OCI-LY1 (cell line): ENCODE measurements at regions not wholly inside any gene's neighbourhood (a gene's known extent, or its start where the extent isn't known, plus 50 kb on each side); places are given as distances from the start of the nearest gene placed in this dataset.

Source experiments
- H2AFZ ChIP-seq: fragments of 200-600 bp; sonication (generic), shearing (Covaris generic); 2 replicates; pipeline ENCODE4 v1.6.0; 2014; ENCODE audit warnings: antibody characterized with exemption, mild to moderate bottlenecking, low read length
- H3F3A ChIP-seq: fragments of 200-600 bp; sonication (generic), shearing (Covaris generic); 2 replicates; pipeline ENCODE4 v1.6.0; 2014; ENCODE audit warnings: mild to moderate bottlenecking, antibody characterized with exemption, low read length, moderate library complexity; ENCODE audit not compliant: insufficient read depth
- H3K27ac ChIP-seq: fragments of 200-600 bp; sonication (generic); 2 replicates; pipeline ENCODE4 v1.5.1; 2014; ENCODE audit warnings: low read length, mixed run types, mild to moderate bottlenecking, low read depth; ENCODE audit not compliant: poor library complexity, severe bottlenecking
- H3K27me3 ChIP-seq: fragments of 200-600 bp; sonication (generic); 2 replicates; pipeline ENCODE4 v1.6.0; 2014; ENCODE audit warnings: antibody characterized with exemption, mild to moderate bottlenecking, low read length, moderate library complexity; ENCODE audit not compliant: insufficient read depth
- H3K36me3 ChIP-seq: fragments of 200-600 bp; sonication (generic); 2 replicates; pipeline ENCODE4 v1.6.1; 2014; ENCODE audit warnings: mild to moderate bottlenecking, antibody characterized with exemption, low read length, moderate library complexity, mixed read lengths; ENCODE audit not compliant: insufficient read depth
- H3K4me1 ChIP-seq: fragments of 200-600 bp; sonication (generic); 2 replicates; pipeline ENCODE4 v1.5.1; 2014; ENCODE audit warnings: mild to moderate bottlenecking, low read length, moderate library complexity; ENCODE audit not compliant: insufficient read depth, severe bottlenecking
- H3K4me2 ChIP-seq: fragments of 200-600 bp; sonication (generic), shearing (Covaris generic); 2 replicates; pipeline ENCODE4 v1.6.1; 2014; ENCODE audit warnings: low read length
- H3K4me3 ChIP-seq: fragments of 200-600 bp; sonication (generic); 2 replicates; pipeline ENCODE4 v1.5.1; 2014; ENCODE audit warnings: low read length, low read depth, mild to moderate bottlenecking, mixed read lengths; ENCODE audit not compliant: poor library complexity, severe bottlenecking
- H3K79me2 ChIP-seq: fragments of 200-600 bp; shearing (Covaris generic); 2 replicates; pipeline ENCODE4 v1.6.1; 2016; ENCODE audit warnings: mixed run types, low read length, mixed read lengths; ENCODE audit not compliant: insufficient read depth
- H3K9ac ChIP-seq: fragments of 200-600 bp; sonication (generic), shearing (Covaris generic); 2 replicates; pipeline ENCODE4 v1.6.1; 2014; ENCODE audit warnings: mild to moderate bottlenecking, low read length, mixed read lengths
- H3K9me2 ChIP-seq: fragments of 200-600 bp; sonication (generic), shearing (Covaris generic); 2 replicates; pipeline ENCODE4 v1.6.1; 2014; ENCODE audit warnings: low read depth, mild to moderate bottlenecking, low read length, mixed read lengths
- H3K9me3 ChIP-seq: fragments of 200-600 bp; shearing (Covaris generic); 2 replicates; pipeline ENCODE4 v1.6.1; 2014; ENCODE audit warnings: low read length, mixed read lengths
- H4K20me1 ChIP-seq: fragments of 200-600 bp; sonication (generic), shearing (Covaris generic); 2 replicates; pipeline ENCODE4 v1.6.0; 2016; ENCODE audit warnings: mild to moderate bottlenecking, low read length; ENCODE audit not compliant: insufficient read depth
- CTCF ChIP-seq: fragments of 200-600 bp; sonication (generic), shearing (Covaris generic); IDR thresholded peaks from 2 replicates; pipeline ENCODE4 v1.5.1; 2017; ENCODE audit warnings: mild to moderate bottlenecking, antibody characterized with exemption, low read length, moderate library complexity, mixed read lengths
- EZH2 ChIP-seq: fragments of 200-600 bp; sonication (generic), shearing (Covaris generic); IDR thresholded peaks from 2 replicates; pipeline ENCODE4 v1.8.0; 2017; ENCODE audit warnings: borderline replicate concordance, mixed run types, mild to moderate bottlenecking, antibody characterized with exemption, low read length, moderate library complexity, mixed read lengths

- no peaks in the 10 kb centered on the region for H3K4me1 ChIP-seq
- H4K20me1 ChIP-seq, result no peaks in the 10 kb centered on the region
- H3K9me2 ChIP-seq, result no peaks in the 10 kb centered on the region
- H3K27me3 ChIP-seq, result peaks cover 10% of the 10 kb centered on the region; the same call in 1 of the 2 replicates
- H2AFZ ChIP-seq, result no peak overlapping the region
- H3K36me3 ChIP-seq, result no peaks in the 10 kb centered on the region
- H3K9me3 ChIP-seq, result no peaks in the 10 kb centered on the region
- no peak overlapping the region for H3K27ac ChIP-seq
- H3K9ac ChIP-seq, result no peak overlapping the region
- H3K4me3 ChIP-seq, result no peak overlapping the region
- no peaks in the 10 kb centered on the region for H3K79me2 ChIP-seq
- TF ChIP-seq EZH2 (no peak), CTCF (no peak)
- H3K4me2 ChIP-seq, result no peak overlapping the region
- H3F3A ChIP-seq, result no peaks in the 10 kb centered on the region
Observed at GRCh38 chr6:169862892-169863525, 111.6 kb downstream of the ERMARD start.

GRCh38 chr6:169862043-169862891 is 110.8 kb downstream of the ERMARD start:
- H3K4me3 ChIP-seq, result no peak overlapping the region
- peaks cover 10% of the 10 kb centered on the region; the same call in 1 of the 2 replicates for H3K27me3 ChIP-seq
- no peaks in the 10 kb centered on the region for H3K36me3 ChIP-seq
- no peak overlapping the region for H3K27ac ChIP-seq
- H3K9me2 ChIP-seq, result no peaks in the 10 kb centered on the region
- no peak for TF ChIP-seq CTCF
- no peak for TF ChIP-seq EZH2
- no peak overlapping the region for H2AFZ ChIP-seq
- H3K9ac ChIP-seq, result no peak overlapping the region
- no peaks in the 10 kb centered on the region for H3F3A ChIP-seq
- no peaks in the 10 kb centered on the region for H3K79me2 ChIP-seq
- H3K4me2 ChIP-seq, result no peak overlapping the region
- no peaks in the 10 kb centered on the region for H3K9me3 ChIP-seq
- H3K4me1 ChIP-seq, result no peaks in the 10 kb centered on the region
- no peaks in the 10 kb centered on the region for H4K20me1 ChIP-seq

- Histone ChIP-seq H3K4me1 (no peaks in the 10 kb centered on the region), H3K9me3 (no peaks in the 10 kb centered on the region), H3K4me3 (no peak overlapping the region)
Observed at GRCh38 chr6:169861431-169862042, 110.1 kb downstream of the ERMARD start.

More at GRCh38 chr6:169861431-169862042, 110.1 kb downstream of the ERMARD start:
- Histone ChIP-seq H3K4me2 (no peak overlapping the region), H3K9me2 (no peaks in the 10 kb centered on the region), H3K27me3 (peaks cover 10% of the 10 kb centered on the region; the same call in 1 of the 2 replicates), H3K27ac (no peak overlapping the region), H3F3A (no peaks in the 10 kb centered on the region), H3K36me3 (no peaks in the 10 kb centered on the region), H4K20me1 (no peaks in the 10 kb centered on the region), H3K9ac (no peak overlapping the region), H2AFZ (no peak overlapping the region), H3K79me2 (no peaks in the 10 kb centered on the region)
- TF ChIP-seq CTCF, result no peak
- no peak for TF ChIP-seq EZH2
